AG20443 (cell line): ENCODE measurements at regions not wholly inside any gene's neighbourhood (a gene's known extent, or its start where the extent isn't known, plus 50 kb on each side); places are given as distances from the start of the nearest gene placed in this dataset.
"Not testable (repeated sequence)": the region's sequence is repeated elsewhere in the genome, so short reads cannot be mapped to it uniquely, and the experiment has no call there.

Experiments
- DNase-seq: peaks from one replicate; pipeline ENCODE4 v3.0.0; 2012; ENCODE audit warnings: low spot score, mixed read lengths

- not testable (repeated sequence) for DNase-seq
Observed at GRCh38 chr21:10325546-10325945, 195.8 kb upstream of the TPTE start.

GRCh38 chr21:10326146-10326545 is 195.2 kb upstream of the TPTE start:
- DNase-seq, result not testable (repeated sequence)

- DNase-seq, result not testable (repeated sequence)
Observed at GRCh38 chr21:10328646-10329045, 192.7 kb upstream of the TPTE start.

GRCh38 chr21:10330641-10331119 is 190.7 kb upstream of the TPTE start:
- DNase-seq, result peak; percentile 9

GRCh38 chr21:10331134-10331533 is 190.2 kb upstream of the TPTE start:
- DNase-seq, result peak; percentile 11

GRCh38 chr21:10332935-10333334 is 188.4 kb upstream of the TPTE start:
- DNase-seq, result not testable (repeated sequence)

GRCh38 chr21:10334391-10334790 is 187.0 kb upstream of the TPTE start:
- DNase-seq, result not testable (repeated sequence)

- not testable (repeated sequence) for DNase-seq
Observed at GRCh38 chr21:10342261-10342956, 179.0 kb upstream of the TPTE start.

- DNase-seq, result peak; percentile 15
Observed at GRCh38 chr21:10343146-10343935, 178.0 kb upstream of the TPTE start.

- DNase-seq, result not testable (repeated sequence)
Observed at GRCh38 chr21:10344266-10344665, 177.1 kb upstream of the TPTE start.

GRCh38 chr21:10345178-10345612 is 176.2 kb upstream of the TPTE start:
- DNase-seq, result not testable (repeated sequence)

- DNase-seq, result not testable (repeated sequence)
Observed at GRCh38 chr21:10346249-10346648, 175.1 kb upstream of the TPTE start.

GRCh38 chr21:10346933-10347615 is 174.3 kb upstream of the TPTE start:
- DNase-seq, result peak; percentile 10

- DNase-seq, result not testable (repeated sequence)
Observed at GRCh38 chr21:10347675-10348074, 173.7 kb upstream of the TPTE start.

- not testable (repeated sequence) for DNase-seq
Observed at GRCh38 chr21:10348150-10348549, 173.2 kb upstream of the TPTE start.

GRCh38 chr21:10354851-10355578 is 166.4 kb upstream of the TPTE start:
- DNase-seq, result not testable (repeated sequence)

GRCh38 chr21:10359120-10359519 is 162.3 kb upstream of the TPTE start:
- not testable (repeated sequence) for DNase-seq

GRCh38 chr21:10359911-10360310 is 161.5 kb upstream of the TPTE start:
- not testable (repeated sequence) for DNase-seq

- DNase-seq, result not testable (repeated sequence)
Observed at GRCh38 chr21:10361214-10361736, 160.1 kb upstream of the TPTE start.

- DNase-seq, result not testable (repeated sequence)
Observed at GRCh38 chr21:10362816-10363215, 158.6 kb upstream of the TPTE start.

GRCh38 chr21:10363321-10363720 is 158.1 kb upstream of the TPTE start:
- DNase-seq, result not testable (repeated sequence)
